ENCODE measurements at regions not wholly inside any gene's neighbourhood (a gene's known extent, or its start where the extent isn't known, plus 50 kb on each side); places are given as distances from the start of the nearest gene placed in this dataset.

DNA sequence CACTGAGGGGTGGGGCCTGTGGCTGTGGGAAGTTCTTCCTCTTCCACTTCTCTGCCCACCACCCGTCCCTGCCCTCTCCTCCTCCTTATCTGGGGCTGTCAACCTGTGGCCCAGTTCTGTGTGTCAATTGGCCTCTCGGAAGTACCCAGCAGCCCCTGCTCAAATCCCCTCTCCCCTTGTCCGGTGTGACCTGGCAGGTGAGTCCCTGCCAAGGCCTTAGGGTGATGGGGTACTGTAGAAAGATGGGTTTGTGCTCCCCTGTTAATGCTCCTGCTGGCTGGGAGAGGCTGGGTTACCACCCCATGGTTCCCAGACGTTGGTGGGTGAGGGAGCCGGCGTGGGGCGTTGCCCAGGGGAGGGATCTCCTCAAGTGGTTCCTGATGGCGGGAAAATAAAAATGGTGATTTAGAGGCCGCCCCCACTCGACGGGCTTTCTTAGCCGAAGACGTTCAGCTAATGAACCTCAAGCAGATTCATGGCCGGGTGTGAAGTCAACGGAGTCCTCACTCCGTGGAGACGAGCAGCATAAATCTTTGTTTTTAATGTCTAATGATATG lies 141.2 kb downstream of the URI1 start:
- no peak for TF ChIP-seq TCF7L2 (IDR thresholded peaks at IDR 0.05; ENCODE audit: borderline replicate concordance, extremely low read depth, insufficient read depth, insufficient read length)
- TF ChIP-seq, protein P1, sequence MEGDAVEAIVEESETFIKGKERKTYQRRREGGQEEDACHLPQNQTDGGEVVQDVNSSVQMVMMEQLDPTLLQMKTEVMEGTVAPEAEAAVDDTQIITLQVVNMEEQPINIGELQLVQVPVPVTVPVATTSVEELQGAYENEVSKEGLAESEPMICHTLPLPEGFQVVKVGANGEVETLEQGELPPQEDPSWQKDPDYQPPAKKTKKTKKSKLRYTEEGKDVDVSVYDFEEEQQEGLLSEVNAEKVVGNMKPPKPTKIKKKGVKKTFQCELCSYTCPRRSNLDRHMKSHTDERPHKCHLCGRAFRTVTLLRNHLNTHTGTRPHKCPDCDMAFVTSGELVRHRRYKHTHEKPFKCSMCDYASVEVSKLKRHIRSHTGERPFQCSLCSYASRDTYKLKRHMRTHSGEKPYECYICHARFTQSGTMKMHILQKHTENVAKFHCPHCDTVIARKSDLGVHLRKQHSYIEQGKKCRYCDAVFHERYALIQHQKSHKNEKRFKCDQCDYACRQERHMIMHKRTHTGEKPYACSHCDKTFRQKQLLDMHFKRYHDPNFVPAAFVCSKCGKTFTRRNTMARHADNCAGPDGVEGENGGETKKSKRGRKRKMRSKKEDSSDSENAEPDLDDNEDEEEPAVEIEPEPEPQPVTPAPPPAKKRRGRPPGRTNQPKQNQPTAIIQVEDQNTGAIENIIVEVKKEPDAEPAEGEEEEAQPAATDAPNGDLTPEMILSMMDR (IDR thresholded peaks at IDR 0.05 in 2 of 3, conservative IDR thresholded peaks at IDR 0.05 in 1 of 3; ENCODE audit: borderline replicate concordance in 1 of 3, insufficient read depth in 1 of 3, low read depth in 2 of 3, low read length in 2 of 3) = no peak
- TF ChIP-seq, protein P2, sequence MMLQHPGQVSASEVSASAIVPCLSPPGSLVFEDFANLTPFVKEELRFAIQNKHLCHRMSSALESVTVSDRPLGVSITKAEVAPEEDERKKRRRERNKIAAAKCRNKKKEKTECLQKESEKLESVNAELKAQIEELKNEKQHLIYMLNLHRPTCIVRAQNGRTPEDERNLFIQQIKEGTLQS (IDR thresholded peaks at IDR 0.05) = no peak
- TF ChIP-seq POLR2AphosphoS5 (IDR thresholded peaks at IDR 0.05; ENCODE audit: low read depth, low read length) = no peak
- TF ChIP-seq EZH2 (IDR thresholded peaks at IDR 0.05) = no peak
- no peak for TF ChIP-seq SIN3A (IDR thresholded peaks at IDR 0.05; ENCODE audit: low read depth)
